Activated effector memory CD4-positive, alpha-beta T cell treated with anti-CD3 and anti-CD28 coated beads, Interleukin-2, amount 50 U/mL, for 16 hours (primary cell): ENCODE measurements at regions not wholly inside any gene's neighbourhood (a gene's known extent, or its start where the extent isn't known, plus 50 kb on each side); places are given as distances from the start of the nearest gene placed in this dataset.
"Not testable (repeated sequence)": the region's sequence is repeated elsewhere in the genome, so short reads cannot be mapped to it uniquely, and the experiment has no call there.

Experiments
- DNase-seq: peaks from one replicate; pipeline ENCODE4 v3.0.0-alpha.2; 2020

DNA sequence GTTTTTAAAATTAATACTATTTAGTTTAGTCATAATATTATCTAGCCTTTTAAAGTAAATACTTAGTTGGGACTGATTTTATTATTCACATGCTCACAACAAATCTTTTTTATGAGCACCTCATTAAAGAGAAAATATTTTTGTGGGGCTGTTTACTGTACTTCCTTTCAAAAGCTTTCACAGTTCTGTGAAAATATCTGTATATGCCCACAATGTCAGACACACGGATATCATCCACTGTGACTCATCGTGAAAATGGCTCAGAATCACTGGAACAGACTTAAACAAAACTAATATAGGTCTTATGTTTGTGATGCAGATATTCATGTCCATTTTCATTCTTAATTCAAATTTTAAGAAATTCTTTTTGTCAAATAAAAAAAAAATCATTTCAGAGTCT lies 305.2 kb downstream of the RAB38 start:
- DNase-seq: no peak

DNA sequence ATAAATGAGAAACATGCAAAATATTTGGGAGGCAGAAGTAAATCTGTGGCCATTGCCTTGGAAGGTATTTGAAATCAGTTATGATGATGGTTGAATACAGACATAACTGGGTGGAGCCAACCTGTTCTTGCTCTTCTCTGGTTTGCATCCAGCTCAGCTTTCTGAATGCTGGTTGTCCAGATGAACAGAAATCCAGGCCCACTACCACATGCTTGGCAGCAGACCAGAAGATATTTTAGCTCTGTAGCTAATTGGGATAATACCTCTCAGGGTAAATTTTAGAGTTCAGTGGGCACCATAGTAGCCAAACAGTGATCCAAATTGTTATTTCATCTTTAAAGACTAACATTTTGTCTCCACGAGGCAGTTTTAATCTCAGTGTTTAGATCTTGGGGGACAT lies 308.3 kb downstream of the RAB38 start:
- no peak for DNase-seq

DNA sequence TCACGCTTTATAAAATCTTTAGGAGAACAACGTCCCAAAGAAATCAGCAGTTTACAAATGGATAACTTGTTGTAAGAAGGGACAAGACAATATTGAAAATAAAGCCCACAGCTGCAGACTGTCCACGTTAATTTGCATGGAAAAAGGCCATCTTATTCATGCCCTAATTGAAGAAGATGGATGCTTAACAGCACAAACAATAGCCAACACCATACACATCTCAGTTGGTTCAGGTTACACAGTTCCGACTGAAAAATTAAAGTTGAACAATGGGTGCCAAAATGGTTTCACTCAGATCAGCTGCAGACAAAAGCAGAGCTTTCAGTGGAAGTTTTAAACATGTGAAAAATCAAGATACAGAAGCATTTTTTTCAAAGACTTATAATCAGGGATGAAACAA lies 314.2 kb downstream of the RAB38 start:
- DNase-seq: no peak

DNA sequence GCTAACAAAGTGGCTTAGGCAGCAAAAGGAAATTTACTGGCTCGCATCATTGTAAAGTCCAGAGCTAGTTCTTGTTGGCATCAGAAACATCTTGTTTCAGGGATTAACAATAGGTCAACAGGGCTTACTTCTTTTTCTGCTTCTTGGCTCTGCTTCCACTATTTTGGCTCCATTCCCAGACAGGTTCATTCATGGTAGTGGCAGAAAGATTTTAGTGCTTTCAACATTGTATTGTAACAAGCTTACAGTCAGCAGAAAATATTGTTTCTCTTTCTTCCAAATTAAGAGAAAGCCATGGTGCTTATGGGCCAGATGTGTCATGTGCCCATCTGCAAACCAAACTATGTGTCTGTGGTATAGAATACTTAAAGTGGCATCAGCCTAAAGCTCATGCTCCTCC lies 315.6 kb downstream of the RAB38 start:
- no peak for DNase-seq

DNA sequence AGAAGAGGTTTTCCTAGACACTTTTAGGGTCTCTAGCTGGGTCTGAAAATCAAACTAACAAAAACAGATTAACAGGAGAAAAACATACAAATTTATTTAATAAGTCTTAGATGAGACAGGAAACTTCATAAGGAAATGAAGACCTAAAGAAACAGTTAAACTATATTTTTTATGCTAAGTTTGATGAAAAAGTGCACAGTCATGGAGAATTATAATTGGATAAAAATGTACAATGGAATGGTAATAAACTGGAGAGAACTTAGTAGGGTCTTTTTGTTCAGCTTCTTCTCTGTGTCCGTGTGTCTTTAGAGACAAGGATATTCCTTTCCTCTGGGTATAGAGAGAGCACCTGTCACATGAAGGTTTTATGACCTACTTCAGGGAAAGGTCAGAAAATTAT lies 323.4 kb downstream of the RAB38 start:
- no peak for DNase-seq

DNA sequence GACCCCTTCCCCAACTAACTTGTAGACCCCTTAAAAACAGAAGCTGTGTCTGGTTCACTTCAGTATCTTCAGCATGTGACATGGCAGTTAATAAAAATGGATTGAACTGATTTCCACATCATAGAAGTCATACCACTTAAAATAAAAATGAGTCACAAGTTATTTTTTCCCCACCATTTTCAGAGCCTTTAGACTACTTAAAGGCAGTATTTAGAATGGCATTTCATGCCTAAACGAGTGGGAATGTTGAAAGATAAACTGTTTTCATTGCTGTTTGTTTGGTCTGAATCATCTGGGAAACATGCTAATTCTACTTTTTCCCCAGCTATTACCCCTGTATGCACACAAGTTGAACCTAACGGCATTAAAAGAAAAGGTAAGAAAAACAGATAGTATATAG lies 324.0 kb downstream of the RAB38 start:
- no peak for DNase-seq

DNA sequence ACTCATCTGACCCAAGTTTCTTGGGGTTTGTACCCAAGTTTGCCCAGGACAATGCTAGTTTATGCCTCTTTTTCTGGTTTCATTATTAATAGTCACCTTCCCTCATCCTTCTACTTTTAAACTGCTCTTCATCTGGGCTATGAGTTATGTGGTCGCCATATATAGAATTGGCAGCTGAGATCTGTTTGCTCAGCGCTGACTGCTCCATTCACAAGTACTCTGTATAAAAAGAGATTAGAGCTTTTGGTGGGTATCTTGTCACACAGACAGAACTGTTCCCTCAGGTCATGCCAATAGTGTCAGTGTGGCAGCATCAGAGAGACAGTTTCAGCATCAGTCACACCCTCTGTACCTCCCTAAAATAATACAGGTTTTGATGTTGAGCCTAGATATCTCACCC lies 326.0 kb downstream of the RAB38 start:
- no peak for DNase-seq

DNA sequence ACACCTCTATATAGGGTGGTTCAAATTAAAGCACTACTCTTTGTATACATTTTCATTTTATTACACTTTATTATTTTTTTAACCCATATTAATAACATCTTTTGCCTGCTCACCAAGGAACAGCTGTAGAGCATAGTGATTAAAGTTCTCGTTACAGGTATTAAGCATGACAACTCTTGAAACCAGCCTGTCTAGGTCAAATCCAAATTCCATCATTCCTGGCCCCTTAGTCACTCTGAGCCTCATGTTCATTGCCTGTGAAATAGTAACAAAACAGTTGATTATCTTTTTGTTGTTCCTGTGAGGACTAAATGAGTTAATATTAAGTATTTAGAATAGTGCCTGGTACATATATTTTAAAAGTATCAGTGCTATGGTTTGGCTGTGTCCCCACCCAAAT lies 334.5 kb downstream of the RAB38 start:
- DNase-seq: no peak

DNA sequence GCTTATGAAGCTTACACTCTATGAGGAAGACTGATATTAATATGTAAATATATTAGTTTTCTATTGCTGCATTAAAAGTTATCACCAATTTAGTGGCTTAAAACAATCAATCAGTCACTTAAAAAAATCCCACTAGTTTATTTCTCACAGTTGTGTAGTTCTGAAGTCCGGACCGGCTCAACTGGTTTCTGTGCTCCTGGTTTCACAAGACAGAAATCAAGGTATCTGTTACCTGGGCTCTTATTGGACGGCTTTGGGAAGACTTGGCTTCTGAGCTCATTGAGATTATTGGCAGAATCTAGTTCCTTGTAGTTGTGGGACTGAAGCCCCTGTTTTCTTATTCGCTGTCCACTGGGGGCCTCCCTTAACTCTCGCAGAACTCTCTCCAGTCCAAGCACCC lies 343.0 kb downstream of the RAB38 start:
- DNase-seq: no peak

DNA sequence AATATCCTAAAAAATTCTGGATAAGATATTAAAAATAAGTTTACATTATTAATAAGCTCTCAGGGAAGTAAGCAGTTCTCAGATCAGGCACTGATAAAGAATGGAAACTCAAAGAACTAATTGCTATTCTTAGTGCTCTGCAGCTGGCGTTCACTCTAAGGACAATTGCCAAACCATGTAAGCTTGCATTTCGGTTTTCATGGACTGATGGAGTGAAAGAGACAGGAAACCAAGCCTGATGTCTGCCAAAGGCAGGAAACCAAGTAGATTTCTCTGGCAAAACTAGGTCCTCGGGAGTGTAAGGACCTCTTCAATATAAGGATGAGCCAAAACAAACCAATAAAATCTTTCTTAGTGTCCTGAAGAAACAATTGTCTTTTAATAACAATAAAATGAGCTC lies 355.2 kb downstream of the RAB38 start:
- DNase-seq: no peak

DNA sequence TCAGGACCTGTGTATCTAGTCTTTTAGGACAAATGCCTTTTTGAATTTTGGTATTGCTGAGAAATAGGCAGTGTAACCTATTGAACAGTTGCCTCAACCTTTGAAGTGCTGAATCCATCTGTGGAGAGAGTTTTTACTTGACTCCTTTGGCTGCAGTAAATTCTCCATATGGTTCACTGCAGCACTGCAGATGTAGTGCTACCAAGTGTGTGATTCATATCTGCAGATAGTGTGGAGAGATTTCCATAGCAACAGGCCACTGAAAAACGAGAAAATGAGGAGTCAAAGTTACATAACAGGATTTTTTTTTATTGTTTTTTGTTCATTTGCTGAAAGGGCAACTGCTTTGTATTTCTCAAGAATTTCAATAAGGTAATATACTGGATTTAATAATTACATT lies 356.1 kb downstream of the RAB38 start:
- DNase-seq: no peak

DNA sequence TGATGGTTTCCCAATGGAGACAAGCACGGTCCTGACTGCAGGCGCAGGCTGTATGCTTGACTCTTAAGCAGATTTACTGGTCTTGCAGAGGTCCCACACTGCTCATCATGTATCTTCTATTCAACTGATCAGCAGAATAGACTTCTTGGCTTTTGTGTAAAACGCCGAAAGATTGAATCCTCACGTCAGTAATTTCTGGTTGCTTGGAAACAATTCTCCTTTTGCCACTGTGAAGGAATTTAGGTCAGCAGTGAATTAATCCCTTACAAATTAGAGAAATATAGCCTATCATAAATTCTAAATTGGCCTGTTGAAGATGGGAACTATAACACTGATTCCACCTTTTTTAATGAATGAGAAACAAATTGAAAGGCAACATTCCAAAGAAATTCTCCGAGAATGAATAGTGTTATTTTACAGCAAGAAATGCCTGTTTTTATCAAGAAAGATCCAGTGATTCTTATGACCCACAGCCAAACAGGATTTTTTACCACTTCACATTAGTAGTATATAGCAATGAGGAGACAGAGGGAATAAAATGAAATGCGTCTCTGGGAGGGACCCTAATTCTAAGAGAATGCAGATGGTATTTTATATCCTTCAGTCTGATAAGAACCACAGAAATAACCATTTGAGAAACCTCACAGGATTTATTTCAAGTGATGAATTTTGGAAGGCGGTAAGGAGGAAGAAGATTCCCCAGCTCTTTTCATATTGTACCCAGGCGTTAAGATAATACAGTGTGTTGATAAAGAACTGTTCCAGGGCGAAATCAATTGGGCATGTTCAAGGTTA lies 362.5 kb downstream of the RAB38 start:
- no peak for DNase-seq

DNA sequence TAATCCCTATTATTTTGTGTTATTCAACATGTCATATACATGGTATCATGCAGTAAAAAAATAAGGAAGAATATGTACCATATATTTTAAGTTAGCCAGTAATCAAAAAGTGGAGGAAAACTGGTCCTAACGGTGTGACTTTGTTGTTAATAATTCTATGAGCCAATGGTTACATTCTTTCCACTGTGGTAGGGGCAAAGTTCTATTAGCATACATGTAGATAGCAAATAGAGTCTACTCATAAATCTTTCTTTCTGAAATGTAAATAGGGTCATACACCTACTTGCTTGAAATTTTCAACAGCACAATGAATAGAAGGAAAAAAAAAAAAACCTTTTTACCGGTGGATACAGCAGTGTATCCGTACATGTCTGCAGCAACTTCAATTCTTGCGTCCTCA lies 364.8 kb downstream of the RAB38 start:
- no peak for DNase-seq

DNA sequence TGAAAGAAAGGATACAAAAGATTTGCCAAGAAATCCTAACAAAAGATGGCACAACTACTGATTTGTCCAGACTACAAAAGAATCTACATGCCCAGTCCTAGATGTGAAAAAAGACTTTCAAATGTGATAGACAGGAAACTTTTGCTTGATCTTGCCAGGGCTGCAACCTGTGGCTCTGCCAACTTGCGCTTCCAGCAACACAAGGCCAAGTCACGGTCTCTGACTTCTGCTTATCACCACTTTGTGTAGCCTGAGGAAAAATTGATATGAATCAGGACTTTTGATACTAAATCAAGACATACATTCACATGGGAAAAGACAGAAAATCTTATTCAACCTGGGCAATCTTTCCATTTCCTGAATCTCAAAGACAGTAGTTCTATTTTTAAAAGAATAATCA lies 366.0 kb downstream of the RAB38 start:
- DNase-seq: no peak

DNA sequence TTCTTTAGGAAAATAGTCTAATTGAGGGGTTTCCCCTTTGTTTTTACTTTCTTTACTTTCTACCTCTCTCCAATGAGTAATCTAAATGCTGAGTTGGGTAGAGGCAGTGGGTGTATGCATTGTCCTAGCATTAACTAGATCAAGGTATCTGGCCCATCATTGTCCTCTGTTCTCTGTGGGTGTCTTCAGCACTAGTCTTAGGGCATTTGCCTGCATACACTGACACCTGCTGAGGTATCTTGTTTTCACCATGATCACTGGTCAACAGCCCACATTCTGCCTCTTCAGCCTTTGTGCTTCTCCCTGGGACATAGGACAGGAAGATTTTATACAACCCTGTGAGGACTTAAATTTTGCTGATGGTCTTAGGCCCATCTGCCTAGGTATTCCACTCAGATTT lies 371.1 kb downstream of the RAB38 start:
- no peak for DNase-seq

DNA sequence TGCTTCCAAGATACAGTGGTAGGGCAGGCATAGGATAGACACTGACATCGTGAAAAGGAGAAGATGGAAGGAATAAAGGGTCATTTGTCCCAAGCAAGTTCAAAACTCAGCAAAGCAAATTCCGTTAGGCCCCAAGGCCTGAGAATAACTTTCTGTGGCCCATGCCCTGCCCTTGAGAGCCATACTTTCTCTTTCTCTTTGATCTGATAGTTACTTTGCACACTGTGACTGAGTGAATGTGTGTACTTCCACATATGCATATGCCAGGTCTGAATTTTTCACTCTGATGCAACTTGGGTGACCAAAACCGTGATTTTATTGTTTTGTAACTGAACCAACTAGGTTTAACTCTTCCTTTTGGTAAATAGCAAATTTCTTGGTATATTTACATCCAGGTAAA lies 371.5 kb downstream of the RAB38 start:
- no peak for DNase-seq

DNA sequence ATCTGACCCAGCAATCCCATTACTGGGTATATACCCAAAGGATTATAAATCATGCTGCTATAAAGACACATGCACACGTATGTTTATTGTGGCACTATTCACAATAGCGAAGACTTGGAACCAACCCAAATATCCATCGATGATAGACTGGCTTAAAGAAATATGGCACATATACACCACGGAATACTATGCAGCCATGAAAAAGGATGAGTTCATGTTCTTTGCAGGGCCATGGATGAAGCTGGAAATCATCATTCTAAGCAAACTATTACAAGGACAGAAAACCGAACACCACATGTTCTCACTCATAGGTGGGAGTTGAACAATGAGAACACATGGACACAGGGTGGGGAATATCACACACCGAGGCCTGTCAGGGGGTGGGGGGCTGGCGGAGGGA lies 390.4 kb downstream of the RAB38 start:
- not testable (repeated sequence) for DNase-seq

DNA sequence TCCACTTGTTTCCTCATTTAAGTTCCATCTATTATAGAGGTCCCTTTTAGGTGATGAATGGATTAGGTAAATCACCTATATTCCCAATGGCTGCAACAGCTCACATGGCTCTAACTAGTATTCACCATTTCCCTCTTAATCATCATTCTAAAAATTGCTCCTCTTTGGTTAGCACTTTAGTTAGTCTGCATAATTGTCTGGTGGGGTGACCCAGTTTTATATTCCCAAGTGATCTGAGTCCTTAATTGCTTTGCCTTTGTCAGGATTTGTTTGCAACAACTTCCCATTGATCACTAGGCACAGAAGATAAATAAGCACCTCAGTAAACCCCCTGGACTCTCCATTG lies 395.2 kb downstream of the RAB38 start:
- DNase-seq: no peak

DNA sequence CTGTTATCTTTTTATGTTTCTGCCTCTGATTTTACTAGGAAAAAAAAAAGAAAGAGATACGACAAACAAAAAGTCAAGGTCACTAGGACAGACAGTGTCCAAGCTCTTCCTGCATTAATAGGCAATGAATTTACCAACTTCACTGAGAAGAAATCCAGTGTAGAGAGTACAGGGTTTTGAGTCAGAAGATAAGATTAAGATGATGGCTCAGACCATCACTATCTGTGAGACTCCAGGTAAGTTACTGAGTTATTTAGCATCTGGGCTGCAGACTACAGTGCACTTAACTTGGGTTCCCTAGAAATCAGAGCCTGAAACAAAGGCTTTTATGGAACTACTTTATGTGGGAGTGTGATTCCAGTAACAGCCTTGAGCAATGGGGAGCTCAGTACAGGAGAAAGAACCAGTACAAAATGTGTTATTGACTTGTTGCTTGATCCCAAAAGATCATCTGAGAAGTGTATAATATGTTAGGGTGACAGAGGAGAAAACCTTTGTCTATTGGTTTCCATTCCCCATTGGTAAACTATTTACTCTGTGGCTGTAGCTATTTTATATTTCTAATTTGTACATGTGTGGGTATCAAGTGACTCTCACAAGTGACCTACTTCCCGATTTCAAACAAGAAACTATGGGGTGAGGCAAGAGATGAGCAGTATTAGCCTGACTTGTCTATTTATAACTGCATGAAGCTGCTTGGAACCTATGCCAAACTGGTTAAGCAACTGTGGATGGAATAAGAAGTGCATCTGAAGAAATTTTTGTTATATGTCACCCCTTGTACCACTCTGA lies 395.8 kb downstream of the RAB38 start:
- DNase-seq: no peak

DNA sequence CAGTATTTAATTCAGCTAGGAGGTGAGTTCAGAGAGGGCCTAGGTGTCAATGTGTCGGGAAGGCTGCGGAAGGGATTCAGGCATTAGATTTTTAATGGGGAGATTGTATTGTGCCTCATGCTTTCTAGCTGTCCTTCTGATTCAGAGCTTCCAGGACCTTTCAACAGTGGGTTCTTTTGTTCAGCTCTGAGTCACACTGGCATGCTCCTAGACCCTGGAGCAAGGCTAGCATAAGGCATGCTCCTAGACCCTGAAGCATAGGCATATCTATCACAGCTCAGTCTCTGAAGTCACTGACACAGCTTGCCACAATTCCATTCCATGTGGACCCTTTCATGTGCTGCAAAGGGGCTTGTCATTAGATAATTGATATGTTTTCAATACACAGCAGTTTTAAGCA lies 396.9 kb downstream of the RAB38 start:
- DNase-seq: no peak

DNA sequence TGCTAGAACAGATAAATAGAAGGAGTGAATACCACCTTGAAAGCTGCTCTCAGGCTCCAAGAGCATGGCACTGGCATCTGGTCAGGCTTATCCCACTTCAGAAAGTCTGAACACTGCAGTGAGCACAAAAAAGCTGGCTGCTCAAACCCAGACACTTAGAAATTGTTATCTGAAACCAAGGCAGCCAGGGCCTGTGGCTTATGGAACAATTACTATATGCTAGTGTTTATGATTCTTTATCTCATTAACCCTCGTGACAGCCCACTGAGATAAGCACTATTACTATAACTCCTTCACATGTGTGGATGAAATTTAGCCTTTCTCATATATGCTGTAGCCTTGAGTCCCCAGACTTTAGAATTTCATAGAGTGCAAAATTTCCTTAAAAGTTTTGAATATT lies 400.2 kb downstream of the RAB38 start:
- no peak for DNase-seq

DNA sequence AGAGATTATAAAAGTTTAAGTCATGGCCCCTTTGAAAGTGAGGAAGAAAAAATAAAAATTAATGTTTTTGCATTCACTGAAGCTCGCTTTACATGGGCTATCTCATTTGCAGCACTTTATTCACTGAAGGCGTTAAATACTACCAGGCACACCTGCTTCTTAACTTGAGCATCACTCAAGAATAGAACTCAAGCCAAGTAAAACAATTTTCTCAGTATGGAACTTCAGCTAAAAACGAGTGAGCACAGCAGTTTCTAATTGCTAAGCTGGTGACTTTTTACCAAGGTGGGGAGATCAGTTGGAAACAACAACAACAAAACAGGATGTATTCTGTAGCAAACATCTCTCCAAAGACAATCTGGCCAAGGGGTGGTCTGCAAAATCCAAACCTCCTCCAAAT lies 405.6 kb downstream of the RAB38 start:
- no peak for DNase-seq

DNA sequence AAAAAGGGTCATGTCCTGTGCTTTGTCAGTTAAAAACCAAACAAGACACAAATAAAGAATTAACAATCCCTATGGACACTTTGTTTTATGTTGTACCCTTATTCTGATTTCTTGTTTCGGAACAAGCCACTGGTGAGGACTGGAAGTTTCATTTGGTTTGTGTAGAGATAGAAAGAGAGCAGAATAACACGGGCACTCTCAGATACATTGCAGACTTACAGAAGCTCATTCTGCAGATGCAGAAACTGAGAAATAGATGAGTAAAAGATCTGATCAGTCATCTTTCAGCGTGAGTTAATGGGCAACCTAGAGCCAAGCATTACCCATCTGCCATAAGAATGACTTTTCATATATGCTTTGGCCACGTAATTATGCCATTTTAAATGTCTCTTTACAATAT lies 407.6 kb downstream of the RAB38 start:
- DNase-seq: no peak

DNA sequence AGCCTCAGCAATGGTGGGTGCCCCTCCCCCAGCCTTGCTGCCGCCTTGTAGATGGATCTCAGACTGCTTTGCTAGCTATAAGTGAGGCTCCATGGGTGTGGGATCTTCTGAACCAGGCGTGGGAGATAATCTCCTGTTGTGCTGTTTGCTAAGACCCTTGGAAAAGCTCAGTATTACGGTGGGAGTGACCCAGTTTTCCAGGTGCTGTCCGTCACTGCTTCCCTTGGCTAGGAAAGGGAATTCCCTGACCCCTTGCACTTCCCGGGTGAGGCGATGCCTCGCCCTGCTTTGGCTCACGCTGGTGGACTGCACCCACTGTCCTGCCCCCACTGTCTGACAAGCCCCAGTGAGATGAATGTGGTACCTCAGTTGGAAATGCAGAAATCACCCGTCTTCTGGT lies 411.2 kb downstream of the RAB38 start:
- not testable (repeated sequence) for DNase-seq

DNA sequence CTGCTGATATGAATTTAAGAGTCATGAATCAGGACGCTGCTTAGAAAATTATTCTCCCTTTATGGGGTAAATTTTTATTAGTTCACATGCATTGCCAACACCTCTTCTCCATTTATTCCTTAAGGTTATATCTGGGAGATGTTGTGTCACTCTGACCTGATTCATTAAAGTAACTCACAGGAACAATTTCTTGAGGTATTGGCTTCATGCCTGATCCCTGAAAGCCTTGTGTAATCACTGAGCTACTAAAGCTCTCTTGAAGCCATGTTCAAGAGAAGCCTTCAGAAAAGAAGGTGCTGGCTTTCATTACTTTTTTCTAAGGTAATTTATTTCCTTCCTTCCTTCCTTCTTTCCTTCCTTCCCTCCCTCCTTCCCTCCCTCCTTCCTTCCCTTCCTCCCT lies 420.6 kb downstream of the RAB38 start:
- no peak for DNase-seq
